ENCODE measurements at regions not wholly inside any gene's neighbourhood (a gene's known extent, or its start where the extent isn't known, plus 50 kb on each side); places are given as distances from the start of the nearest gene placed in this dataset.

- TF ChIP-seq, protein P1, sequence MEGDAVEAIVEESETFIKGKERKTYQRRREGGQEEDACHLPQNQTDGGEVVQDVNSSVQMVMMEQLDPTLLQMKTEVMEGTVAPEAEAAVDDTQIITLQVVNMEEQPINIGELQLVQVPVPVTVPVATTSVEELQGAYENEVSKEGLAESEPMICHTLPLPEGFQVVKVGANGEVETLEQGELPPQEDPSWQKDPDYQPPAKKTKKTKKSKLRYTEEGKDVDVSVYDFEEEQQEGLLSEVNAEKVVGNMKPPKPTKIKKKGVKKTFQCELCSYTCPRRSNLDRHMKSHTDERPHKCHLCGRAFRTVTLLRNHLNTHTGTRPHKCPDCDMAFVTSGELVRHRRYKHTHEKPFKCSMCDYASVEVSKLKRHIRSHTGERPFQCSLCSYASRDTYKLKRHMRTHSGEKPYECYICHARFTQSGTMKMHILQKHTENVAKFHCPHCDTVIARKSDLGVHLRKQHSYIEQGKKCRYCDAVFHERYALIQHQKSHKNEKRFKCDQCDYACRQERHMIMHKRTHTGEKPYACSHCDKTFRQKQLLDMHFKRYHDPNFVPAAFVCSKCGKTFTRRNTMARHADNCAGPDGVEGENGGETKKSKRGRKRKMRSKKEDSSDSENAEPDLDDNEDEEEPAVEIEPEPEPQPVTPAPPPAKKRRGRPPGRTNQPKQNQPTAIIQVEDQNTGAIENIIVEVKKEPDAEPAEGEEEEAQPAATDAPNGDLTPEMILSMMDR (IDR thresholded peaks at IDR 0.05; ENCODE audit: insufficient read depth, low read depth, low read length, missing control alignments): no peak
- no peak for DNase-seq (ENCODE audit: low read depth)
- H3K4me3 ChIP-seq (ENCODE audit: low read length): no peak overlapping the region
Measured at GRCh38 chr3:34008836-34009809, 210.7 kb downstream of the PDCD6IP start.

- TF ChIP-seq, protein P1 (IDR thresholded peaks at IDR 0.05; ENCODE audit: insufficient read depth, low read depth, low read length, missing control alignments): peak; percentile 9
- DNase-seq (ENCODE audit: low read depth): no peak
Measured at GRCh38 chr3:34011171-34012101, 213.0 kb downstream of the PDCD6IP start.

GRCh38 chr3:34012102-34012461 is 213.7 kb downstream of the PDCD6IP start:
- H3K4me3 ChIP-seq (ENCODE audit: low read length): no peak overlapping the region
- TF ChIP-seq, protein P1 (IDR thresholded peaks at IDR 0.05; ENCODE audit: insufficient read depth, low read depth, low read length, missing control alignments): no peak
- peak; percentile 96 for DNase-seq (ENCODE audit: low read depth)

More at GRCh38 chr3:34011171-34012101, 213.0 kb downstream of the PDCD6IP start:
- H3K4me3 ChIP-seq (ENCODE audit: low read length): no peak overlapping the region

- TF ChIP-seq, protein P1 (IDR thresholded peaks at IDR 0.05; ENCODE audit: insufficient read depth, low read depth, low read length, missing control alignments): no peak
- DNase-seq (ENCODE audit: low read depth): no peak
Measured at GRCh38 chr3:34013818-34014570, 215.6 kb downstream of the PDCD6IP start.

DNA sequence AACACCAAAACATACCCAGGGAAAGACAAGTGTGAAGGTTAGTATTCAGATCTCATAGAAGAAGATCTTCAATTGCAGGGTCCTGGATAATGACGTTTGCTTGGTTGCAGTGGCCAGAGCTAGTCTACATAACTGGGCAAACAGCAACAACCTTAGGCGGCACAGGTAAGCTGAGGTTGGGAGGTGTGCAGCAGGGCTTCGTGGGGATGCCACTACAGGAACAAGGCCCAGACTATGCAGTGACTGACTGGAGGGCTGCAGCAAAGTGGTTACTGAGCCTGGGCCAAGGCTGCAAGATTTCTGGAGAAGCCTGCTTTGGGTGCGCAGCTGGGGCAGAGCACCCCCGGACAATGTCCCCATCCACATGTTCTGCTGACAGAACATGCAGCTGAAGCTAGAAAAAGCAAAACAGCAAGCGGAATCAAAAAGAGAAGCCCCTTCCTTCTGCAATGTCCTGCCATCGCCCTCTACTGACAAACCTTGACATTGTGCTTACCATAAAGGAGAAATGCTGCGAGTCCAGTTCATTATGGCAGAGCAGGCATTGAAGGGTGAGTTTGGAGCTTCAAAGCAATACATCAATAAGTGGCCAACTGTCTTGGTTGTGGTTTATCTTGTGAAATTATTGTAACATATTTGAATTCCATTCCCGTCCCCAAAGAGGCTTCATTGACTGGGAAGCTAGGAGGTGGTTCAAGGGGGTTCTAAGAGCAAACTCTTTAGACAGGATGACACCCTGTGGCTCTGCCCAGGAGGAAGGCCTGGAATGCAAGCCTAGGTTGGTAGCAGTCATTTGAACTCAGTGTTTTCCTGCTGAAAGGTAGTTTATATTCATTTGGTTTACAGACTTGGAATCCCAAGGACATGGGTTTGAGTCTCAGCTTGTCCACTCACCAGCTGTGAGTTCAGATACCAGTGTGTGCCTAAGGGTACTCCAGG is 217.0 kb downstream of the PDCD6IP start:
- no peak overlapping the region for H3K4me3 ChIP-seq (ENCODE audit: low read length)
- TF ChIP-seq, protein P1 (IDR thresholded peaks at IDR 0.05; ENCODE audit: insufficient read depth, low read depth, low read length, missing control alignments): no peak
- no peak for DNase-seq (ENCODE audit: low read depth)

More at GRCh38 chr3:34013818-34014570, 215.6 kb downstream of the PDCD6IP start:
- H3K4me3 ChIP-seq (ENCODE audit: low read length): no peak overlapping the region
